CD4-positive, alpha-beta T cell treated with Interleukin-6 at 100 ng/mL for 8 hours (primary cell): ENCODE measurements at regions not wholly inside any gene's neighbourhood (a gene's known extent, or its start where the extent isn't known, plus 50 kb on each side); places are given as distances from the start of the nearest gene placed in this dataset.
"Not testable (repeated sequence)": the region's sequence is repeated elsewhere in the genome, so short reads cannot be mapped to it uniquely, and the experiment has no call there.

Experiments
- DNase-seq: peaks from one replicate; pipeline ENCODE4 v3.0.0-alpha.2; 2020; ENCODE audit warnings: mixed read lengths, low spot score

DNA sequence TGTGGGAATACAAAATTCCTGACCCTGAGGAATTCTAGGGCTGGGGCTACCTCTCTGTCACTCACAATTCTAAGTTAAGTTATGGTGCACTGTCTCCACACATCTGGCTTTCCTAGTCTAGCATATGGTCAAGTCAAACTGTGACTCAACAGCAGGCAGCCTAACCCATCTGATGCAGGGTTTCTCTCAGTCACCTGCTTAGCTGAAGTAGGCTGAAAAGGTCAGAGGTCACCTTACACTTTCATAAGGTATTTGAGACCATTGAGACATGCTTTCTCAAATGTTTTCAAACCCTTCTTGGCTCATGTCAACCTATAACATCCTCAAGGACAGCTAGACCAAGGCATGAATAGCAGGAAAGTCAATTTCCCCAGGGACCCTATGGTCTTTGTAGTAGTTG is 196.5 kb upstream of the STK26 start:
- DNase-seq: no peak

GRCh38 chrX:131827935-131828334 is 195.2 kb upstream of the STK26 start:
- DNase-seq: peak; percentile 66

DNA sequence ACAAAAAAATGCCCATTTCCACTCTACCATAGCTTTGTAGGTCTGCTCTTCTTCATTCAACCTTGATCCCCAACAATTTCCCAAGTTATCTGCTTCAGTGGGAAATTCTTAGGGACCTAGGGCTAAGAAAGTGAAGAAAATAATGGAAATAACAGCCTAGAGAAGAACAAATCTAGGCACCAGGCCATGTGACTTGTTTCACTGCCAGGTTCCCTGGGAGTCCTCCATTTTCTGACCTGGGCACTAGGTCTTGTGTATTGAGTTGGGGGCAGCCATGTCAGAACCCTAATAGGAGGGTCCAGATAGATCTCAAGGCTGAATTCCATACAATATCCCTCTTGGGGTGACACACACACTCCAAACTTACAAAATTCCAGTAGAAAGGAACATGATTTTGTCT is 194.6 kb upstream of the STK26 start:
- DNase-seq: no peak

- DNase-seq: peak; percentile 68
Measured at GRCh38 chrX:131830400-131831184, 192.5 kb upstream of the STK26 start.

- no peak for DNase-seq
Measured at GRCh38 chrX:131831185-131831520, 191.9 kb upstream of the STK26 start.

GRCh38 chrX:131836161-131836560 is 186.9 kb upstream of the STK26 start:
- no peak for DNase-seq

GRCh38 chrX:131837325-131837724 is 185.8 kb upstream of the STK26 start:
- DNase-seq: no peak

DNA sequence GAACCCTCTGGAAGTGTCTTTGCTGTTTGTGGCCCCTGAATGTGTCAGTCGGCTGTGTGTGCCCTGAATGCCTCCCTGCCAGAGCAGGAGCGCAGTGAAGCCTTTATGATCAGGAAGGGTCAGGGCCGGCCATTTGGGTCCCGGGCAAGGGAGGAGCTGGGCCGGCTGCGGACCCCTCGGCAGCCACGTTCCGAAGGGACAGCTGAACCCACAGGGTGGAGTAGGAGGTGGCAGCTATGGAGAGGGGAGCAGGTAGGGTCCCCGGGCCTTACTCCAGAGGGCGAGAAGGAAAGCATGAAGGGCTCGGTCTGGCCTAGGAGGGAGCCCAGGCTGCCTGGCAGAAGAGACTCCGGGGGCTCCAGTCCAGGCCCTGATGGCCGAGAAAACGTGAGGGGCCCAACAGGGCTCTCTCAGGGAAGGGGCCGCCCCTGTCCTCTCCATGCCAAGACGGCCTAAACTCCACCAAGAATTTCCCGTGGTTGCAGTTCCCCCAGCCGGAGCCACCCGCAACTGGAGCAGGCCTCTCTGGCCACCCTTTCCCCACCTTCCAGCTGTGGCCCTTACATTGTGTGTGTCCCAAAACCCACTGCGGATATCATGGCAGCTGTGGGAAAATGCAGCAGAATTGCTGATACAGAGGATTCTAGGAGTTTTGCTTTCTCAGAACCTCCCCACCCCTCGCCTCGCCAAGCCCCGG is 182.2 kb upstream of the STK26 start:
- DNase-seq: no peak

GRCh38 chrX:131841496-131842437 is 181.3 kb upstream of the STK26 start:
- DNase-seq: peak; percentile 51

- no peak for DNase-seq
Measured at GRCh38 chrX:131843987-131844386, 179.1 kb upstream of the STK26 start.

GRCh38 chrX:131845201-131845600 is 177.9 kb upstream of the STK26 start:
- no peak for DNase-seq

DNA sequence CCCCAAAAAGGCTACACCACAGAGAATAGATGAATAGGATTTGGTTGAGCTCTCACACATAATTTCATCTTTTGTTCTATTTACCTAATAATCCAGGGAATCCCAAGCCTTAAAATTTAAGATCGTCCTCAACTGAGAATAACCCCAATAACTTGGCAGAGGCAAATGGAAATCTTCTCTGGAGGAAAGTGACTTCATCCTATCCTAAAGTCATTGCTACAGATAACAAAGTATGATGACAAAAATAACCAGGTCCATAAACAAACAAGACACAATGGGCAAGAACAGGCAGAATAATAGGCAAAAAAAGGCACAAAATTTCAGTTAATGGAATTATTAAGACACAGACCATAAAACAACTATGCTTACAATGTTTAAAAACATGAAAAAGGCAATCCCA is 177.3 kb upstream of the STK26 start:
- no peak for DNase-seq

DNA sequence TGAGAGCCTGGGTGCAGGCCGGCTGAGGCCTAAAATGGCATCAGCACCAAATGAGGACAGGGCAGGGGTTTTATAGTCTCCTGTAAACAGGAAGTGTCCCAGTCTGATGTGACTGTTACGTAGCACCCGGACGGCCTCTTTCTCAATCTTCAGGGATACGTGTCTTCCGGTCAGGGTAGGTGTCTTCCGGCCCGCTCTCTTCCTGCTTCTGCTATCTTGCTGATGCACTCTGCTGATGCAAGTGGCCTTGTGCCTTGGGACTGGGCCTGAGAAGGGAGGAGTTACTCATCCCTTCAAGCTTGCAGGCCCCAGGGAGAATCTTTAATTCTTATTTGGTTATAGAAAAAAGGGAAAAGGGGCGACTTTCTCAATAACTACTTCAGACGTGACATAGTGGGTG is 172.1 kb upstream of the STK26 start:
- DNase-seq: not testable (repeated sequence)

DNA sequence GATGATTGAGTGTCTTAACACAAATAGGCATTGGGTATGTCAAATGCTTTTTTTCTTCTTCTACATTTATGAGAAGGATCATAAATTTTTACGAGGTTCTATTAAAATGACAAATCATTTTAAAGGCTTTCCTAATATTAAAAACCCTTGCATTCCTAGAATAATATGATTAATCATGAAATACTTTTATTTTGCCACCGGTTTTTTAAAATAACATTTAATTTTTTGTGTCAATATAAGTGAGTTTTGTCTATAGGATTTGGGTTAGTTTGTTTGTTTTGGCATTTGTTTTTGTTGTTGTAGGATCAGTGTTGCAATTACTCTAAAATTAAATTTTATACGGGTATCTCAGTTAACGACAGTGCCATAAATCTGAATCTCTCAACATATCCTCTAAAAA is 169.7 kb upstream of the STK26 start:
- no peak for DNase-seq

DNA sequence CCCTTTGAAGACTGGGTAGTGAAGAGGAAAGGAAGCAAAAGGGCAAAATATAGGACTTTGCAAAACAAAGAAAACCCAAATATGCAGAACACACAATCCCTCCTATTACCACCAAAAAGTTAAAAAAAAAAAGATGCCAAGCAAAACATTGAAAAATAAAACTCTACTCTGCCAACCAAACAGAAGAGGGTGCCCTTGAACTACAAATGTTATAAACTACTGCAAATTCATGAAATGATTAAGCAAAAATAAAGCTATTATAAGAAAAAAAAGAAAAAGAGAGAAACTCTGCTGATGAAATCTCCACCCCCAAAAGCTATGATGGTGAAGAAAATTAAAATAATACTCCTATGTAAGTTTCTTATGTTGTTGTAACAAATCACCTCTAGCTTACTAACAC is 168.5 kb upstream of the STK26 start:
- peak; percentile 7 for DNase-seq

GRCh38 chrX:131861088-131861787 is 161.9 kb upstream of the STK26 start:
- DNase-seq: no peak

GRCh38 chrX:131862321-131862720 is 160.8 kb upstream of the STK26 start:
- DNase-seq: no peak

GRCh38 chrX:131869182-131869581 is 153.9 kb upstream of the STK26 start:
- no peak for DNase-seq

DNA sequence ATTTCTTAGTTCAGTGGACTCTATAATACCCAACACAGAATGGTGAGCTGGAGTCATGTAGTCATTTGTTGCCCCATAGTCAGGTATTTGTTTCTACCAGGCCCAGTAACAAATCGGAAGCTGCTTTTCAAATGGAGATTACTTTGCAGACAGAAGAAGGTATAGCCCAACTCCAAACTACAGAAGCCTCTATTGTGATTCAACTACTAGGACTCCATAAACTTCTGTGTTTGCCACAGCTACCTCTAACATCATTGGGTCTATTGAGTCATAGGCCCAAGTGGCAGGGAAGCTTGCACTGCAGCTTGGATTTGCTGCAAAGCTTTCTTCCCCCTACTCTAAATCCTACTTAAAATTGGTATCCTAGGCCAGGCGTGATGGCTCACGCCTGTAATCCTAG is 148.8 kb upstream of the STK26 start:
- no peak for DNase-seq

DNA sequence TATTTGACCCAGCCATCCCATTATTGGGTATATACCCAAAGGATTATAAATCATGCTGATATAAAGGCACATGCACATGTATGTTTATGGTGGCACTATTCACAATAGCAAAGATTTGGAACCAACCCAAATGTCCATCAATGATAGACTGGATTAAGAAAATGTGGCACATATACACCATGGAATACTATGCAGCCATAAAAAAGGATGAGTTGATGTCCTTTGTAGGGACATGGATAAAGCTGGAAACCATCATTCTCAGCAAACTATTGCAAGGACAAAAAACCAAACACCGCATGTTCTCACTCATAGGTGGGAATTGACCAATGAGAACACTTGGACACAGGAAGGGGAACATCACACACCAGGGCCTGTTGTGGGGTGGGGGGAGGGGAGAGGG is 147.3 kb upstream of the STK26 start:
- not testable (repeated sequence) for DNase-seq

- DNase-seq: no peak
Measured at GRCh38 chrX:131881194-131881593, 141.9 kb upstream of the STK26 start.

GRCh38 chrX:131885042-131885441 is 138.1 kb upstream of the STK26 start:
- DNase-seq: not testable (repeated sequence)
